GM10266 (cell line): ENCODE measurements at regions not wholly inside any gene's neighbourhood (a gene's known extent, or its start where the extent isn't known, plus 50 kb on each side); places are given as distances from the start of the nearest gene placed in this dataset.
"Not testable (repeated sequence)": the region's sequence is repeated elsewhere in the genome, so short reads cannot be mapped to it uniquely, and the experiment has no call there.

Experiments
- DNase-seq: peaks from one replicate; pipeline ENCODE4 v3.0.0; 2012; ENCODE audit errors: extremely low spot score
- TF ChIP-seq, protein P1 (sequence below): IDR thresholded peaks from 2 replicates; pipeline ENCODE4 v1.5.1; 2012; ENCODE audit warnings: mild to moderate bottlenecking, low read depth; ENCODE audit not compliant: control insufficient read depth, insufficient read depth; ENCODE audit errors: missing control alignments

DNA sequence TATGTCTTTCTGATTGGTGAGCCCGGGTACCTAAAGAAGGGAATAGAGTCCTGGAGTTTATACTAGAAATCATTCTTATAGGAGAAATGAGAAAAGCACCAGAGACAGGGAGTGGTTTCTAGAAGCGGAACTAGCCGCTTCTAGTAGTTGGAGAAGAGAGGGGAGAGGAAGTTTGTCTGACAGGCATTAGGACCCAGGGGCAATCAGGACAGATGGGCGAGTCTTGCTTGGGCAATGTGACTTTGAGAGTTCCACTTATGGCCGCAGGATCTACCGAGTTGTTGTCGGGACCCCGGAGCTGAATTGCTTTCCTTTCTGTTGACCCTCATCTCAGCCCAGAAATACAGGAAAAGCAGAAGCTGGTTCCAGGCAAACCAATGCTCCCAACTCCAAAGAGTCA lies 596.8 kb upstream of the CNTN5 start:
- TF ChIP-seq, protein P1, sequence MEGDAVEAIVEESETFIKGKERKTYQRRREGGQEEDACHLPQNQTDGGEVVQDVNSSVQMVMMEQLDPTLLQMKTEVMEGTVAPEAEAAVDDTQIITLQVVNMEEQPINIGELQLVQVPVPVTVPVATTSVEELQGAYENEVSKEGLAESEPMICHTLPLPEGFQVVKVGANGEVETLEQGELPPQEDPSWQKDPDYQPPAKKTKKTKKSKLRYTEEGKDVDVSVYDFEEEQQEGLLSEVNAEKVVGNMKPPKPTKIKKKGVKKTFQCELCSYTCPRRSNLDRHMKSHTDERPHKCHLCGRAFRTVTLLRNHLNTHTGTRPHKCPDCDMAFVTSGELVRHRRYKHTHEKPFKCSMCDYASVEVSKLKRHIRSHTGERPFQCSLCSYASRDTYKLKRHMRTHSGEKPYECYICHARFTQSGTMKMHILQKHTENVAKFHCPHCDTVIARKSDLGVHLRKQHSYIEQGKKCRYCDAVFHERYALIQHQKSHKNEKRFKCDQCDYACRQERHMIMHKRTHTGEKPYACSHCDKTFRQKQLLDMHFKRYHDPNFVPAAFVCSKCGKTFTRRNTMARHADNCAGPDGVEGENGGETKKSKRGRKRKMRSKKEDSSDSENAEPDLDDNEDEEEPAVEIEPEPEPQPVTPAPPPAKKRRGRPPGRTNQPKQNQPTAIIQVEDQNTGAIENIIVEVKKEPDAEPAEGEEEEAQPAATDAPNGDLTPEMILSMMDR, result no peak
- DNase-seq, result no peak

DNA sequence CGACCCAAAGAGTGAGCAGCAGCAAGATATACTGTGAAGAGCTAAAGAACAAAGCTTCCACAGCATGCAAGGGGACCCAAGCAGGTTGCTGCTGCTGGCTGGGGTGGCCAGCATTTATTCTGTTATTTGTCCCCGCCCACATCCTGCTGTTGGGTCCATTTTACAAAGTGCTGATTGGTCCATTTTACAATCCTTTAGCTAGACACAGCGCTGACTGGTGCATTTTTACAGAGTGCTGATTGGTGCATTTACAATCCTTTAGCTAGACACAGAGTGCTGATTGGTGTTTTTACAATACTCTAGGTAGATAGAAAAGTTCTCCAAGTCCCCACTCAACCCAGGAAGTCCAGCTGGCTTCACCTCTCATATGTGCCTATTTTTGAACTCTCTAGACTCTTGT lies 596.0 kb upstream of the CNTN5 start:
- not testable (repeated sequence) for DNase-seq

DNA sequence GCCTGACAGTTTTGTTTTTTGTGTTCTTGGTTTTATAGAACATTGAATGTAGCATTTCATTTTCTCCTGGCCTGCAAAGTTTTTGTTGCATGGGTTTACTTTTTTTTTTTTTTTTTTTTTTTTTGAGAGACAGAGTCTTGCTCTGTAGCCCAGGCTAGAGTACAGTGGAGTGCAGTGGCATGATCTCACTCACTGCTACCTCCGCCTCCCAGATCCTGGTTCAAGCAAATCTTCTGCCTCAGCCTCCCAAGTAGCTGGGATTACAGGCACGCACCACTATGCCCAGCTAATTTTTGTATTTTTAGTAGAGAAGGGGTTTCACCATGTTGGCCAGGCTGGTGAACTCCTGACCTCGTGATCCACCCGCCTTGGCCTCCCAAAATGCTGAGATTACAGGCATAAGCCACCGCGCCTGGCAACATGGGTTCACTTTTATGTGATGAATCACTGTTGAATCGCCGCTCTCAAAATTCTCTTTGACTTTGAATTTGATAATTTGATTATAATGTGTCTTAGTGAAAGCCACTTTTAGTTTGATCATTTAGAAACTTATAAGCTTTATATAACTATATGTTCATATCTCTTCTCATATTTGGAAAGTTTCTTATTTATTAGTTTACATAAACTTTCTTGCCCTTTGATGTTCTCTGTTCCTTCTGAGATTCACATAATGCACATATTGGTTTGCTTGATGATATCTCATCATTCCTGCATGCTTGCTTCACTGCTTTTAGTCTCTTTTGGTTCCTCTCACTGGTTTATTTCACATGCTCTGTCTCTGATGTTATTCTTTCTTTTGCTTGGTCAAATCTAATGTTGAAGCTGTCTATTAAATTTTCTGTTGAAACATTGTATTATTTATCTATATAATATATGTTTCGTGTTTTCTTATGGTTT lies 589.0 kb upstream of the CNTN5 start:
- TF ChIP-seq, protein P1, result no peak
- DNase-seq, result no peak

DNA sequence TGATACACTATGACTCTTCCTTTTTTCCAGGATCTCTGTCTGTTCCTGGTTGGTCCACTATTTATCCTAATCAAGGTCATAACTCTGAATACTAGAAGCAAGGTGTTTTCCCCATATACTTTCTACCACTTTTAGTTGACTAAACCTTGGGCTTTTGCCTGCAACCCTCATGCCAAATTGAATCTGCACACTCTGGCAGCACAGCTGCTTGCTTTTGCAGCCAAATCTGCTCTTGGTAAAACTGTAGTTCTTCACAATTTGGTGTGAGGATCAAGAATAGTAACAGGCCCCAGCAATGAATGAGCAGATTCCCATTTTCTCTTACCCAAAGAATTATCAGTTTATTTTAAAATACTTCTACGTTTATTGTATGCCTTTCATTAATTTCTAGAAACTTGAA lies 586.5 kb upstream of the CNTN5 start:
- TF ChIP-seq, protein P1, result no peak
- DNase-seq, result no peak

DNA sequence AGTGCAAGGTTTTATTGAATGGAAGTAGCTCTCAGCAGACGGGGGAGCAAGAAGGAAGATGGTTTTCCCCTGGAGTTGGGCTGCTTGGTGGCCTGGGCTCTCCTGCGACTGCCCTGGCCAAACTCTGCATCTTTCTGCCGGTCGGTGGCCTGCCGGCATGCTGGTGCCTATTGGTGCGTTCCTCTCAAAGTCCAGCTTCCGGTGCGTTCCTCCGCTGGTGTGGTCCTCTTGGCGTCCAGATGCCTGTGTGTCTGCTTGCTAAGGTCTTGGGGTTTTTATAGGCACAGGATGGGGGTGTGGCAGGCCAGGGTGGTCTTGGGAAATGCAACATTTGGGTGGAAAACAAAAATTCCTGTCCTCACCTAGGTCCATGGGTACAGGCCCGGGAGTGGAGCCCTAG lies 567.4 kb upstream of the CNTN5 start:
- no peak for DNase-seq
- TF ChIP-seq, protein P1, result no peak

DNA sequence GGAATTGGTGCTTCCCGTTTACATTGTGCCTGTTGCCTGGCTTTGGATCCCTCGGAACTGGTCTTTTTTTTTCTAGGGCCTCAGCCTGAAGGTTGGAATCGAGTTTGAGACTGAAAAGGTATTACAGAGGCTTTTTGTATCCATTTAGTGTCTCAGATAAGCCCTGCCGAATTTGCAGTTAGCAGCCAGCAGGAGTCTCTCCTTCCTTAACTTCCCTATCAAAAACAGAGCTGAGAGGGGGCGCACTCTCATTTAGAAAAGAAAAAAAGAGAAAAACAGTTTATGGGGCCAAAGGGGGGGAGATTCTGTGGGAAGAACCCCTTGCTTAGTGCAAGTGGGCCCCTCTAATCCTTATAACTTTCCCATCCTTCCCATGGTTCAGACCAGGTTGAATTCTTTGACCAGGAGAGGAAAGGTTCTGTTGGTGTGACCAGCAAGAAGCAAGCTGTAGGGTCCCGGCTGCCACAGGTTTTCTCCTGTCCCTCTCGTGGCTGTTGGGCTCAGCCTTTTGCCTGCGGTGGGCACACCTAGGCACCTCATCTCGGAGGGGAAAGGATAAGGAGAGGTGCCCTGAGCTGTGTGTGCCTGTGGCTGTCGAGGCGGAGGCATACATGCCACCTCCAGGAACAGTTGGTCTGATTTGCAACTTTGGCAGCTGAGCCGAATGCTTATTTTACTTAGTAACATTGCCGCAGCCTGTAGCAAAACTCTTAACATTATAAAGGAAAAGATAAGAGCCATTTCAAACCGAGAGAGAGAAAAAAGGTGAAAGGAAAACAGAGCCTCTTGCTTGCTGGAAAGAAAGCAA lies 565.0 kb upstream of the CNTN5 start:
- DNase-seq, result no peak
- TF ChIP-seq, protein P1, result no peak

DNA sequence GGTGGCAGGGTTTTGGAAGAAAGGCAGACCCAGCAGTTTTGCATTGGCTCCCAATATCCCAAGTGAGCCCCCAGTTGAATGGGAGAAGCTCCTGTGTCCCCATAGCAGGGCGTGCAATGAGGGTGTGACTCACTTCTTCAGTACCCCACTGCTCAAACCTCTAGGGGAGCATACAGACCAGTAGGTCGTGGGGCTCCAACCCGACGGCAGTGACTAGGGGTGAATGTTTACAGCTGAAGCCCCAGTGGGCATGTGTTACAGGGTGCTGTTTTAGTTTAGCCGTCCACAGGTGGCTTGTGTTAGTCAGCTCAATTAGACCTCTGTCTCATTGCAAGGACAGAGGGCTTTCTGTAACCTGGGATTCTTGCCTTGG lies 564.5 kb upstream of the CNTN5 start:
- TF ChIP-seq, protein P1, result no peak
- DNase-seq, result no peak

DNA sequence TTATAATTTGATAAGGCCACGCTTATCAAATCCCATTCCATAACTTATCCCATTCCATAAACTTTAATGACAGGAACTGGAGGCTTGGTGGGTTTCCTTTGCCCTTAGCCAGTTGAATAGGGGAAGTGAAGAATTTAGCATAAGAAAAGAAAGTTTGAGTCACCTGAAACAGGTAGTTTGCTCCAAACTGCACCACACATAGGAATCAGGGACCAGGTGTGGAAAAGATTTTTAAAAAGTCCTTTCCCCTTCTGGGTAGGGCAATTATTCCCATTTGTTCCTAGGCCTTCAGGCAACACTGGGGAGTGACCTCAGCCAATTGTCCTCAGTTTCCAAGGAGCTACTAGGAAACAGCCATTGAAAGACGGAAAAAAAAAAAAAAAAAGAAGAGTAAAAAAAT lies 525.7 kb upstream of the CNTN5 start:
- no peak for DNase-seq
- TF ChIP-seq, protein P1, result no peak
